Uterus (tissue), 2 donors: ENCODE measurements at regions not wholly inside any gene's neighbourhood (a gene's known extent, or its start where the extent isn't known, plus 50 kb on each side); places are given as distances from the start of the nearest gene placed in this dataset.

Experiments used
- POLR2A ChIP-seq, 2 donors: fragments of 450-650 bp; IDR thresholded peaks; one replicate each; pipeline ENCODE4 v1.6.1; 2016; ENCODE audit warnings: antibody characterized with exemption in 2 of 2, mild to moderate bottlenecking in 1 of 2, moderate library complexity in 1 of 2
- TF ChIP-seq, protein P1 (sequence below), 4 experiments: fragments of 200-600 bp in 2 of 4; fragments of 450-650 bp in 2 of 4; sonication (generic) in 2 of 4; IDR thresholded peaks; one replicate each; pipeline ENCODE4 v1.5.1; 2016 to 2019; ENCODE audit warnings: antibody characterized with exemption in 4 of 4, mild to moderate bottlenecking in 2 of 4, moderate library complexity in 1 of 4

DNA sequence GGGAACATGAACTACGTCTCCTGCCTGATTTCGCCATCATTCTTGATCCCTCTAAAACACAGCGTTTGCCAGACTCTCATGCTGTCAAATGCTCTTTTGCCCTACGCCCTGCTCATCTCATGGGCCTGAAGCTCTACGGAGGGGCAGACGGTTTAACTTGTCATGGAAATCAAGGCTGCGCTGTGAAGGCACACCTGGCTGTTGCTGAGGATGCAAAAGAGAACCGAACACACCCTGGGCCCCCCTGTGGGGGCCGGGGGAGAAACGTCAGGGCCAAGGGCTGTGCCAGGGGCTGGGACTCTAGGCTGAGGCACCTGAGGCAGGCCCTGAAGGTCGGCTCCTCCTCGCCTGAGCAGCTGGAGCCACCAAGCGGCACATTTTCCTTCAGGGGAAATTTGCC lies 957.2 kb downstream of the BRD1 start:
- TF ChIP-seq, protein P1, sequence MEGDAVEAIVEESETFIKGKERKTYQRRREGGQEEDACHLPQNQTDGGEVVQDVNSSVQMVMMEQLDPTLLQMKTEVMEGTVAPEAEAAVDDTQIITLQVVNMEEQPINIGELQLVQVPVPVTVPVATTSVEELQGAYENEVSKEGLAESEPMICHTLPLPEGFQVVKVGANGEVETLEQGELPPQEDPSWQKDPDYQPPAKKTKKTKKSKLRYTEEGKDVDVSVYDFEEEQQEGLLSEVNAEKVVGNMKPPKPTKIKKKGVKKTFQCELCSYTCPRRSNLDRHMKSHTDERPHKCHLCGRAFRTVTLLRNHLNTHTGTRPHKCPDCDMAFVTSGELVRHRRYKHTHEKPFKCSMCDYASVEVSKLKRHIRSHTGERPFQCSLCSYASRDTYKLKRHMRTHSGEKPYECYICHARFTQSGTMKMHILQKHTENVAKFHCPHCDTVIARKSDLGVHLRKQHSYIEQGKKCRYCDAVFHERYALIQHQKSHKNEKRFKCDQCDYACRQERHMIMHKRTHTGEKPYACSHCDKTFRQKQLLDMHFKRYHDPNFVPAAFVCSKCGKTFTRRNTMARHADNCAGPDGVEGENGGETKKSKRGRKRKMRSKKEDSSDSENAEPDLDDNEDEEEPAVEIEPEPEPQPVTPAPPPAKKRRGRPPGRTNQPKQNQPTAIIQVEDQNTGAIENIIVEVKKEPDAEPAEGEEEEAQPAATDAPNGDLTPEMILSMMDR (IDR thresholded peaks at IDR 0.05) = no peak
- no peak for TF ChIP-seq POLR2A (IDR thresholded peaks at IDR 0.05)
